ENCODE measurements at regions not wholly inside any gene's neighbourhood (a gene's known extent, or its start where the extent isn't known, plus 50 kb on each side); places are given as distances from the start of the nearest gene placed in this dataset.

DNA sequence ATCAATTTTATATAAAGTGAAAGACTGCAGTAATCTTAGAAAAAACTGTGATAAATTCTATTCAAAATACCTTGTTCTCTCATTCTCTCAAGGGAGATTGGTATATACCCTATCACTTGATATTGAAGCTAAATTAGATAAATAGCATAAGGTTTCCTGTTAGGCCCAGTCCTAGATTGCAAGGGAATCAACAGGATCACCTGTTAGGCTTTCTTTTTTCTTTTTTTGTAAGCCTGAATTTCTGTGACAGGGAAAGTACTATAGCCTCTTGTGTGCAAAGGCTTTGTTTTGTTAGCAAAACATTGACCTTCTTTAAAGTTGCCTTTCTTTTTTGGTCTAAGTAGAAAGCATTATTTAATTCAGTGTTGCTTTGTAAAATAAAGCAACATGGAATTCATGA lies 100.0 kb downstream of the HAUS1 start:
- in situ Hi-C loops (cut with MboI) = no loop called here
- Histone ChIP-seq H3K9me3 (ENCODE audit: low read depth) (no peaks in the 10 kb centered on the region), H3F3A (ENCODE audit: insufficient read depth) (no peaks in the 10 kb centered on the region), H3K27me3 (replicated peaks; ENCODE audit: insufficient read depth) (no peaks in the 10 kb centered on the region), H4K20me1 (ENCODE audit: insufficient read depth) (peaks cover 3% of the 10 kb centered on the region; the same call in 1 of the 2 replicates), H3K36me3 (ENCODE audit: low read depth) (no peaks in the 10 kb centered on the region), H3K27ac (no peak overlapping the region), H3K4me1 (ENCODE audit: insufficient read depth) (peaks cover 7% of the 10 kb centered on the region), H2AFZ (no peak overlapping the region), H3K9ac (no peak overlapping the region), H3K4me3 (no peak overlapping the region), H3K4me2 (ENCODE audit: unreplicated experiment) (no peak overlapping the region), H3K79me2 (ENCODE audit: insufficient read depth) (peaks cover 100% of the 10 kb centered on the region), H3K9me2 (ENCODE audit: insufficient read depth) (no peaks in the 10 kb centered on the region)
- DNase-seq = no peak
- TF ChIP-seq EZH2phosphoT487 (IDR thresholded peaks at IDR 0.05; ENCODE audit: insufficient read depth, low read depth) (no peak), EZH2 (IDR thresholded peaks at IDR 0.05; ENCODE audit: insufficient read depth, poor library complexity, severe bottlenecking) (no peak)

DNA sequence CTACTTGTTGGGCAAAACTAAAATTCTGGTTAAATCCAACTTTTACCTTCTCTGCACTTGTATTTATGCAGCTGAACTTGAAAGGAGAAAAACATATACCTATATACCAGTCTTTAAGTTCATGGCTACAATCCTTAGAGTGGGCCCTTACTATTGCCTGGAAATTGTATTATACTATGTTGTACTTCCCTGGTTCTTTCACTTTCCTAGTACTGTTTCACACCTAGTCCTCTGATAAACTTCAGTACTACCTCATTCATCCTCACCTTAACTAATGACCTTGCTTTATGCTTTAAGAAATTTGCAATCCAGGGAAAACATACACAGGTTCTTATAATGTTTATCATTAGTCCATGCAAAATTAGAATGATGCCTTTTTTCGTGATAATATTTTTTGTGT lies 103.8 kb downstream of the HAUS1 start:
- H3K27me3 ChIP-seq (replicated peaks; ENCODE audit: insufficient read depth) = no peaks in the 10 kb centered on the region
- H3K9me3 ChIP-seq (ENCODE audit: low read depth) = no peaks in the 10 kb centered on the region
- 68 to 73% methylated on average over 1 of the region's 1 CpG for WGBS, 2 experiments (ENCODE audit: low coverage in 1 of 2, low lambda C conversion rate in 2 of 2, missing lambda C conversion rate in 2 of 2)
- H3F3A ChIP-seq (ENCODE audit: insufficient read depth) = no peaks in the 10 kb centered on the region
- H3K79me2 ChIP-seq (ENCODE audit: insufficient read depth) = peaks cover 100% of the 10 kb centered on the region
- no peak overlapping the region for H3K4me3 ChIP-seq
- TF ChIP-seq EZH2phosphoT487 (IDR thresholded peaks at IDR 0.05; ENCODE audit: insufficient read depth, low read depth) (no peak), EZH2 (IDR thresholded peaks at IDR 0.05; ENCODE audit: insufficient read depth, poor library complexity, severe bottlenecking) (no peak)
- H3K9ac ChIP-seq = no peak overlapping the region
- no peaks in the 10 kb centered on the region for H3K9me2 ChIP-seq (ENCODE audit: insufficient read depth)
- no peak for DNase-seq
- no peak overlapping the region for H2AFZ ChIP-seq
- H3K36me3 ChIP-seq (ENCODE audit: low read depth) = no peaks in the 10 kb centered on the region
- H4K20me1 ChIP-seq (ENCODE audit: insufficient read depth) = no peaks in the 10 kb centered on the region; the same call in 1 of the 2 replicates
- no peak overlapping the region for H3K4me2 ChIP-seq (ENCODE audit: unreplicated experiment)
- H3K4me1 ChIP-seq (ENCODE audit: insufficient read depth) = peaks cover 11% of the 10 kb centered on the region
- in situ Hi-C loops (cut with MboI) = no loop called here
- H3K27ac ChIP-seq = no peak overlapping the region

DNA sequence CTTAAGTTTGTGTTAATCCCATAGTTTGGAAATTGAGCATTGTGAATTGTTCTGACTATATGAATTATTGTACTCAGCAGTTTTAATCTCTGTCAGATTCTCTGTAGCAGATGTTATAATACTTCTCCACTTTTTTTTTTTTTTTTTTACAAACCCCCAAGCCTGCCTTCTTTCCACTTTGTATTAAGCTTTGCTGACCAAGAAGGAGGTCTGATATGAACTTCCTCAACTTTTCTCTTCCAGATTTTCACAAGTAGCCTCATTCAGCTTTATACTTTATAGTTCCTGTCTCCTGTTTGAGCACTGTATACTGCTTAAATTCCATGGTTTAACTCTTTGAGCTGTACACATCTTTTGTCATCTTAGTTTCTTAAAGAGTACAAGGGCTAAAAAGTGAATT lies 105.0 kb downstream of the HAUS1 start:
- Histone ChIP-seq H3K27ac (no peak overlapping the region), H3K79me2 (ENCODE audit: insufficient read depth) (peaks cover 100% of the 10 kb centered on the region), H3K4me1 (ENCODE audit: insufficient read depth) (peaks cover 17% of the 10 kb centered on the region), H3K36me3 (ENCODE audit: low read depth) (no peaks in the 10 kb centered on the region), H3K4me3 (no peak overlapping the region), H3K9ac (no peak overlapping the region), H4K20me1 (ENCODE audit: insufficient read depth) (peaks cover 4% of the 10 kb centered on the region; the same call in 1 of the 2 replicates), H2AFZ (no peak overlapping the region), H3K4me2 (ENCODE audit: unreplicated experiment) (no peak overlapping the region), H3K27me3 (replicated peaks; ENCODE audit: insufficient read depth) (no peaks in the 10 kb centered on the region), H3K9me2 (ENCODE audit: insufficient read depth) (no peaks in the 10 kb centered on the region), H3F3A (ENCODE audit: insufficient read depth) (no peaks in the 10 kb centered on the region), H3K9me3 (ENCODE audit: low read depth) (no peaks in the 10 kb centered on the region)
- no peak for DNase-seq
- in situ Hi-C loops (cut with MboI) = no loop called here
- no peak for TF ChIP-seq EZH2phosphoT487 (IDR thresholded peaks at IDR 0.05; ENCODE audit: insufficient read depth, low read depth)
- no peak for TF ChIP-seq EZH2 (IDR thresholded peaks at IDR 0.05; ENCODE audit: insufficient read depth, poor library complexity, severe bottlenecking)

DNA sequence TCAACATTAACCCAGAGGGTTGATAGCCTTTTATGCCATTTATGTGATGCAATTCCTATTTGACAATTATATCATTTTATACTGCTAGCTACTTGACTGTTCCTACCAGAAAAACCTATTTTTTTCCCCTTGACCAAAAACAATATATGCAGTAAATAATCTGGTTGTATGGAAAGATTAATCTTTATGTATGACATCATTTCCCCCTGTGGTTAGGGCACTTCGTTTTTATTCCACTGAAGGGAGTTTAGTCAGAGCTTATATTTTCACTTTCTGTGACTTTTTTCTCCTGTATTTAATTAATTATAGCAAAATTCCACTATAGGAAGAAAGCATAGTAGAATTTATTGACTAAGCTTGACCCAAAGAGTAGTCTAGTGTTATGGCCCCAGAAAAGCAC lies 107.6 kb downstream of the HAUS1 start:
- Histone ChIP-seq H3K27me3 (replicated peaks; ENCODE audit: insufficient read depth) (no peaks in the 10 kb centered on the region), H3K27ac (no peak overlapping the region), H3K79me2 (ENCODE audit: insufficient read depth) (peaks cover 100% of the 10 kb centered on the region), H3K4me2 (ENCODE audit: unreplicated experiment) (peak overlapping the region; percentile 26), H4K20me1 (ENCODE audit: insufficient read depth) (peaks cover 4% of the 10 kb centered on the region; the same call in 1 of the 2 replicates), H3F3A (ENCODE audit: insufficient read depth) (no peaks in the 10 kb centered on the region), H3K4me1 (ENCODE audit: insufficient read depth) (peaks cover 17% of the 10 kb centered on the region), H3K9me3 (ENCODE audit: low read depth) (no peaks in the 10 kb centered on the region), H3K9ac (no peak overlapping the region), H2AFZ (no peak overlapping the region), H3K4me3 (no peak overlapping the region), H3K9me2 (ENCODE audit: insufficient read depth) (no peaks in the 10 kb centered on the region), H3K36me3 (ENCODE audit: low read depth) (no peaks in the 10 kb centered on the region; the same call in 1 of the 2 replicates)
- WGBS, 2 experiments (ENCODE audit: low coverage in 1 of 2, low lambda C conversion rate in 2 of 2, missing lambda C conversion rate in 2 of 2) = 0% methylated on average over 1 of the region's 1 CpG
- in situ Hi-C loops (cut with MboI) = no loop called here
- TF ChIP-seq EZH2phosphoT487 (IDR thresholded peaks at IDR 0.05; ENCODE audit: insufficient read depth, low read depth) = no peak
- TF ChIP-seq EZH2 (IDR thresholded peaks at IDR 0.05; ENCODE audit: insufficient read depth, poor library complexity, severe bottlenecking) = no peak
- DNase-seq = peak; percentile 62

DNA sequence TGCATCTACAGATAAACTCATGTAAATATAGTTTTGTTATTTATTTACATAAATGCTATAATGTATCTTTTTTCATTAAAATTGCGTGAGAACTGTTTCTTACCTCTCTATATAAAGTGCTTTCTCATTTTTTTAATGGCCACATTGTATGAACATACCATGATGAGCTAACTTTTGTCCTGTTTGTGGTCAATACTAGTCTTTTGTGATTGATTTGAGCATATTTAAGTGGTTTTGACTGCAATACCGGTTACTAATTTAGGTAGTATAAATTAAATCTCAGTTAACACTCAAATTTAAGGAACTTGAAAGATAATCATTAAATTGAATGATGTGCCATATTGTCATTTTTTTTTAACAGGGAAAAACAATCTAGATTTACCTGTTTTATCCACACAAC lies 108.2 kb downstream of the HAUS1 start:
- Histone ChIP-seq H3K4me3 (no peak overlapping the region), H3K9me3 (ENCODE audit: low read depth) (no peaks in the 10 kb centered on the region), H3K36me3 (ENCODE audit: low read depth) (no peaks in the 10 kb centered on the region; the same call in 1 of the 2 replicates), H3K4me1 (ENCODE audit: insufficient read depth) (peaks cover 17% of the 10 kb centered on the region), H3K4me2 (ENCODE audit: unreplicated experiment) (peak overlapping the region; percentile 26), H3K9ac (no peak overlapping the region), H3K79me2 (ENCODE audit: insufficient read depth) (peaks cover 100% of the 10 kb centered on the region), H3K27me3 (replicated peaks; ENCODE audit: insufficient read depth) (no peaks in the 10 kb centered on the region), H4K20me1 (ENCODE audit: insufficient read depth) (peaks cover 4% of the 10 kb centered on the region; the same call in 1 of the 2 replicates), H3K9me2 (ENCODE audit: insufficient read depth) (no peaks in the 10 kb centered on the region), H3K27ac (no peak overlapping the region), H2AFZ (no peak overlapping the region), H3F3A (ENCODE audit: insufficient read depth) (no peaks in the 10 kb centered on the region)
- in situ Hi-C loops (cut with MboI) = no loop called here
- no peak for TF ChIP-seq EZH2 (IDR thresholded peaks at IDR 0.05; ENCODE audit: insufficient read depth, poor library complexity, severe bottlenecking)
- no peak for TF ChIP-seq EZH2phosphoT487 (IDR thresholded peaks at IDR 0.05; ENCODE audit: insufficient read depth, low read depth)
- DNase-seq = no peak
- WGBS, 2 experiments (ENCODE audit: low coverage in 1 of 2, low lambda C conversion rate in 2 of 2, missing lambda C conversion rate in 2 of 2) = 96% methylated on average over 2 of the region's 2 CpGs
